Activated CD4-positive, alpha-beta T cell treated with anti-CD3 and anti-CD28 coated beads for 36 hours (primary cell): ENCODE measurements at regions not wholly inside any gene's neighbourhood (a gene's known extent, or its start where the extent isn't known, plus 50 kb on each side); places are given as distances from the start of the nearest gene placed in this dataset.
"Not testable (repeated sequence)": the region's sequence is repeated elsewhere in the genome, so short reads cannot be mapped to it uniquely, and the experiment has no call there.

Experiments
- ATAC-seq: fragments of 200-7000 bp; cut with Tn5 transposase; one replicate; pipeline ENCODE4 v1.10.0; 2021; ENCODE audit warnings: mild to moderate bottlenecking, moderate library complexity
- CTCF ChIA-PET: fragments of 350-600 bp; sonication (Branson Sonifier 250); formaldehyde crosslinking; loops from one replicate; lab custom pipeline; 2021; ENCODE audit warnings: antibody characterized with exemption; lab: Charles Lee
- POLR2A ChIA-PET: fragments of 350-600 bp; sonication (Branson Sonifier 250); formaldehyde crosslinking; loops from one replicate; lab custom pipeline; 2021; ENCODE audit warnings: antibody characterized with exemption, inconsistent platforms; lab: Charles Lee
- DNase-seq: peaks from one replicate; pipeline ENCODE4 v3.0.0-alpha.2; 2020
- H3K27ac Mint-ChIP-seq: one replicate; pipeline ENCODE4 v1.8.0; 2021; ENCODE audit warnings: mixed read lengths
- H3K27me3 Mint-ChIP-seq: one replicate; pipeline ENCODE4 v1.8.0; 2021; ENCODE audit warnings: mixed read lengths
- H3K36me3 Mint-ChIP-seq: one replicate; pipeline ENCODE4 v1.8.0; 2021; ENCODE audit warnings: low read depth, mixed read lengths
- H3K4me1 Mint-ChIP-seq: one replicate; pipeline ENCODE4 v1.8.0; 2021; ENCODE audit warnings: mixed read lengths
- H3K4me3 Mint-ChIP-seq: one replicate; pipeline ENCODE4 v1.8.0; 2021; ENCODE audit warnings: mild to moderate bottlenecking, moderate library complexity, mixed read lengths
- H3K9me3 Mint-ChIP-seq: one replicate; pipeline ENCODE4 v1.8.0; 2021; ENCODE audit warnings: low read depth, mixed read lengths
- intact Hi-C, 2 experiments: fragments of 100-400 bp; cut with DNase I in 1 of 2; cut with micrococcal nuclease in 1 of 2; formaldehyde crosslinking; loops; one replicate each; pipeline versions ENCODE4 v1.14.2 to v1.15.1; 2022 to 2024; cut with DNase I, micrococcal nuclease

DNA sequence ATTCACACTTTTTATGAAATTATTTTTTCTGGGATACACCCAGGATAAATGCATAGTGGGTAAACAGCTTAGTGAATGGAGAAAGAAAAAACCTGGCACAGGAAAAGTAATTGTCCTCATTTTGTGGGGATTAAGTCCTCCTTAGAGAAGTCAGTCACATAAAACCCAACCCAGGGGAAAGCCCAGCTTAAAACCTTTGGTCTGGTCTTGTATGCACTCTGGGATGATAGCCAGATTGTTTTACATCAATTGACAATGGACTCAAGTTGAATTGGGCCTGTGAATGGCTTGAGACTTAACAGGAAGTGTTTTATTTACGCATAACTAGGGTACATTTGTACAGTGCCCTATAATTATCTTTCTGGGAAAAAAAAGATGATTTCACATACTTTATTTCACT lies 561.3 kb upstream of the GRIA3 start:
- Mint-ChIP-seq H3K36me3 (no peaks in the 10 kb centered on the region), H3K4me3 (no peak overlapping the region), H3K4me1 (no peaks in the 10 kb centered on the region), H3K9me3 (peaks cover 5% of the 10 kb centered on the region), H3K27ac (no peak overlapping the region), H3K27me3 (no peaks in the 10 kb centered on the region)
- POLR2A ChIA-PET = no interaction called here
- no peak for DNase-seq
- CTCF ChIA-PET = interaction anchor here (0.6 kb wide), 1 partner anchor 9 kb away, joined by 4 read pairs; no protein-coding TSS in a partner anchor
- ATAC-seq = no peak
- intact Hi-C loops = no loop called here

GRCh38 chrX:122625239-122625638 lies 558.8 kb upstream of the GRIA3 start:
- intact Hi-C loops = no loop called here
- ATAC-seq = no peak
- H3K4me3 Mint-ChIP-seq = no peak overlapping the region
- peaks cover 3% of the 10 kb centered on the region for H3K9me3 Mint-ChIP-seq
- H3K36me3 Mint-ChIP-seq = no peaks in the 10 kb centered on the region
- no peak for DNase-seq
- H3K27me3 Mint-ChIP-seq = no peaks in the 10 kb centered on the region
- ChIA-PET CTCF (no interaction called here), POLR2A (no interaction called here)
- H3K4me1 Mint-ChIP-seq = no peaks in the 10 kb centered on the region
- no peak overlapping the region for H3K27ac Mint-ChIP-seq

GRCh38 chrX:122625821-122626220 lies 558.3 kb upstream of the GRIA3 start:
- no peaks in the 10 kb centered on the region for H3K9me3 Mint-ChIP-seq
- no peak overlapping the region for H3K4me3 Mint-ChIP-seq
- ATAC-seq (no peak), DNase-seq (no peak)
- ChIA-PET CTCF (no interaction called here), POLR2A (no interaction called here)
- no peaks in the 10 kb centered on the region for H3K27me3 Mint-ChIP-seq
- no peaks in the 10 kb centered on the region for H3K4me1 Mint-ChIP-seq
- H3K36me3 Mint-ChIP-seq = no peaks in the 10 kb centered on the region
- intact Hi-C loops = no loop called here
- no peak overlapping the region for H3K27ac Mint-ChIP-seq

GRCh38 chrX:122626871-122627270 lies 557.2 kb upstream of the GRIA3 start:
- DNase-seq (no peak), ATAC-seq (no peak)
- ChIA-PET POLR2A (no interaction called here), CTCF (no interaction called here)
- H3K27me3 Mint-ChIP-seq = no peaks in the 10 kb centered on the region
- H3K36me3 Mint-ChIP-seq = no peaks in the 10 kb centered on the region
- H3K9me3 Mint-ChIP-seq = no peaks in the 10 kb centered on the region
- H3K4me1 Mint-ChIP-seq = no peaks in the 10 kb centered on the region
- intact Hi-C loops = no loop called here
- no peak overlapping the region for H3K27ac Mint-ChIP-seq
- H3K4me3 Mint-ChIP-seq = no peak overlapping the region

GRCh38 chrX:122641136-122641535 lies 542.9 kb upstream of the GRIA3 start:
- Mint-ChIP-seq H3K36me3 (no peaks in the 10 kb centered on the region), H3K4me3 (no peak overlapping the region), H3K27ac (no peak overlapping the region), H3K9me3 (no peaks in the 10 kb centered on the region), H3K4me1 (no peaks in the 10 kb centered on the region), H3K27me3 (no peaks in the 10 kb centered on the region)
- CTCF ChIA-PET = no interaction called here
- DNase-seq (no peak), ATAC-seq (no peak)
- intact Hi-C loops = no loop called here
- POLR2A ChIA-PET = no interaction called here

GRCh38 chrX:122641826-122642225 lies 542.3 kb upstream of the GRIA3 start:
- intact Hi-C loops = no loop called here
- Mint-ChIP-seq H3K27me3 (no peaks in the 10 kb centered on the region), H3K4me3 (no peak overlapping the region), H3K27ac (no peak overlapping the region), H3K36me3 (no peaks in the 10 kb centered on the region), H3K4me1 (no peaks in the 10 kb centered on the region), H3K9me3 (no peaks in the 10 kb centered on the region)
- no peak for ATAC-seq
- POLR2A ChIA-PET = no interaction called here
- CTCF ChIA-PET = no interaction called here
- DNase-seq = no peak

DNA sequence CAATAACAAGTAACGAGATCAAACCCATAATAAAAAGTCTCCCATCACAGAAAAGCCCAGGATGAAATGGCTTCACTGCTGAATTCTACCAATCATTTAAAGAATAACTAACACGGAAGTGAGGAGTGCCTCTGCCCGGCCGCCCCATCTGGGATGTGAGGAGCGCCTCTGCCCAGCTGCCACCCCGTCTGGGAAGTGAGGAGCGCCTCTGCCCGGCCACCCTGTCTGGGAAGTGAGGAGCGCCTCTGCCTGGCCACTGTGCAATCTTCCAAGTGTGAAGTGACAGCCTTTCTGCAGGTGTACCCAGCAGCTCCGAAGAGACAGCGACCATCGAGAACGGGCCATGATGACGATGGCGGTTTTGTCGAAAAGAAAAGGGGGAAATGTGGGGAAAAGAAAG lies 528.8 kb upstream of the GRIA3 start:
- ATAC-seq, H3K27ac Mint-ChIP-seq, H3K9me3 Mint-ChIP-seq, POLR2A ChIA-PET, CTCF ChIA-PET, DNase-seq, H3K27me3 Mint-ChIP-seq, H3K36me3 Mint-ChIP-seq, H3K4me3 Mint-ChIP-seq, intact Hi-C loops, H3K4me1 Mint-ChIP-seq: not testable (repeated sequence)

- ChIA-PET POLR2A (no interaction called here), CTCF (no interaction called here)
- Mint-ChIP-seq H3K9me3 (peaks cover 2% of the 10 kb centered on the region), H3K27me3 (no peaks in the 10 kb centered on the region), H3K36me3 (no peaks in the 10 kb centered on the region), H3K4me3 (no peak overlapping the region), H3K27ac (no peak overlapping the region), H3K4me1 (no peaks in the 10 kb centered on the region)
- no peak for ATAC-seq
- intact Hi-C loops = no loop called here
- no peak for DNase-seq
Observed at GRCh38 chrX:122666601-122667000, 517.5 kb upstream of the GRIA3 start.

- ChIA-PET CTCF (no interaction called here), POLR2A (no interaction called here)
- Mint-ChIP-seq H3K4me1 (no peaks in the 10 kb centered on the region), H3K9me3 (peaks cover 2% of the 10 kb centered on the region), H3K4me3 (no peak overlapping the region), H3K27me3 (no peaks in the 10 kb centered on the region), H3K36me3 (no peaks in the 10 kb centered on the region), H3K27ac (no peak overlapping the region)
- intact Hi-C loops = no loop called here
- DNase-seq = no peak
- no peak for ATAC-seq
Observed at GRCh38 chrX:122667667-122668066, 516.4 kb upstream of the GRIA3 start.

DNA sequence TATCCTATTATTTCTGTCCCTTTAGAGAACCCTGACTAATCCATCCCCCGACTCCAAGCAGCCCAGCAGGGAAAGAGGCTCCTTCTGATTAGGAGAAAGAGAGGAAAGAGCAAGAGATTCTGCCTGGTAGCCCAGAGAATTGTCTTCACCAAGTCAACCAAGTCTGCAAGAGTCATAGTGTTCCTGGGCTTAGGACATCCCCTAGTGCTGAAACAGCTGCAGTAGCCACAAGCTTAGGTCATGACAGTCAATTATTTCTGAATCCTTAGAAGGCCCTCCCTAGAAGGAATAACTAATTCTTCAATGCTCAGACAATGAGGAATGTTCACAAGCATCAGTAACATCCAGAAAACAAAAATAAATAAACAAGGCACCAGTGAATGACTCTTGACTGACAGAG lies 480.3 kb upstream of the GRIA3 start:
- no peaks in the 10 kb centered on the region for H3K27me3 Mint-ChIP-seq
- no peaks in the 10 kb centered on the region for H3K36me3 Mint-ChIP-seq
- ATAC-seq = no peak
- H3K27ac Mint-ChIP-seq = no peak overlapping the region
- ChIA-PET CTCF (no interaction called here), POLR2A (no interaction called here)
- H3K4me1 Mint-ChIP-seq = no peaks in the 10 kb centered on the region
- intact Hi-C loops = no loop called here
- H3K9me3 Mint-ChIP-seq = peaks cover 7% of the 10 kb centered on the region
- no peak overlapping the region for H3K4me3 Mint-ChIP-seq
- no peak for DNase-seq

- no peaks in the 10 kb centered on the region for H3K4me1 Mint-ChIP-seq
- ChIA-PET POLR2A (no interaction called here), CTCF (no interaction called here)
- ATAC-seq (no peak), DNase-seq (no peak)
- H3K36me3 Mint-ChIP-seq = no peaks in the 10 kb centered on the region
- no peaks in the 10 kb centered on the region for H3K27me3 Mint-ChIP-seq
- H3K9me3 Mint-ChIP-seq = peaks cover 6% of the 10 kb centered on the region
- intact Hi-C loops = no loop called here
- no peak overlapping the region for H3K4me3 Mint-ChIP-seq
- H3K27ac Mint-ChIP-seq = no peak overlapping the region
Observed at GRCh38 chrX:122739770-122740169, 444.3 kb upstream of the GRIA3 start.

- intact Hi-C loops = no loop called here
- H3K27me3 Mint-ChIP-seq = no peaks in the 10 kb centered on the region
- peaks cover 2% of the 10 kb centered on the region for H3K9me3 Mint-ChIP-seq
- ATAC-seq (no peak), DNase-seq (no peak)
- H3K27ac Mint-ChIP-seq = no peak overlapping the region
- POLR2A ChIA-PET = no interaction called here
- no peaks in the 10 kb centered on the region for H3K4me1 Mint-ChIP-seq
- CTCF ChIA-PET = no interaction called here
- no peaks in the 10 kb centered on the region for H3K36me3 Mint-ChIP-seq
- H3K4me3 Mint-ChIP-seq = no peak overlapping the region
Observed at GRCh38 chrX:122770581-122770980, 413.5 kb upstream of the GRIA3 start.

GRCh38 chrX:122771933-122772332 lies 412.1 kb upstream of the GRIA3 start:
- no peak for ATAC-seq
- intact Hi-C loops = no loop called here
- ChIA-PET POLR2A (no interaction called here), CTCF (no interaction called here)
- H3K36me3 Mint-ChIP-seq = no peaks in the 10 kb centered on the region
- no peaks in the 10 kb centered on the region for H3K27me3 Mint-ChIP-seq
- H3K9me3 Mint-ChIP-seq = peaks cover 2% of the 10 kb centered on the region
- no peak overlapping the region for H3K27ac Mint-ChIP-seq
- H3K4me3 Mint-ChIP-seq = no peak overlapping the region
- no peaks in the 10 kb centered on the region for H3K4me1 Mint-ChIP-seq
- DNase-seq = no peak
